ENCODE measurements at regions not wholly inside any gene's neighbourhood (a gene's known extent, or its start where the extent isn't known, plus 50 kb on each side); places are given as distances from the start of the nearest gene placed in this dataset.

- DNase-seq (ENCODE audit: low read depth in 1 of 2, low spot score in 1 of 2) (no peak), FAIRE-seq (no peak), ATAC-seq (no peak)
- TF ChIP-seq, protein P1, sequence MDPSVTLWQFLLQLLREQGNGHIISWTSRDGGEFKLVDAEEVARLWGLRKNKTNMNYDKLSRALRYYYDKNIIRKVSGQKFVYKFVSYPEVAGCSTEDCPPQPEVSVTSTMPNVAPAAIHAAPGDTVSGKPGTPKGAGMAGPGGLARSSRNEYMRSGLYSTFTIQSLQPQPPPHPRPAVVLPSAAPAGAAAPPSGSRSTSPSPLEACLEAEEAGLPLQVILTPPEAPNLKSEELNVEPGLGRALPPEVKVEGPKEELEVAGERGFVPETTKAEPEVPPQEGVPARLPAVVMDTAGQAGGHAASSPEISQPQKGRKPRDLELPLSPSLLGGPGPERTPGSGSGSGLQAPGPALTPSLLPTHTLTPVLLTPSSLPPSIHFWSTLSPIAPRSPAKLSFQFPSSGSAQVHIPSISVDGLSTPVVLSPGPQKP (IDR thresholded peaks at IDR 0.05; ENCODE audit: low read depth, low read length) = no peak
- TF ChIP-seq KDM1A (IDR thresholded peaks at IDR 0.05; ENCODE audit: low read depth) (no peak), KDM5A (IDR thresholded peaks at IDR 0.05) (no peak), RFX5 (IDR thresholded peaks at IDR 0.05) (no peak), MAFK (IDR thresholded peaks at IDR 0.05; ENCODE audit: partially characterized antibody) (no peak), FOSL2 (IDR thresholded peaks at IDR 0.05) (no peak), FOSL2 (CRISPR knock-in tag; IDR thresholded peaks at IDR 0.05) (no peak), HOXB5 (CRISPR knock-in tag; IDR thresholded peaks at IDR 0.05) (no peak), EHMT2 (IDR thresholded peaks at IDR 0.05; ENCODE audit: low read depth) (no peak), ZNF302 (CRISPR knock-in tag; IDR thresholded peaks at IDR 0.05) (no peak)
- Histone ChIP-seq H3K4me3 (no peak overlapping the region), H3K9me3 (no peaks in the 10 kb centered on the region), H3K4me2 (no peak overlapping the region), H3K27ac (no peak overlapping the region), H3K4me1 (no peaks in the 10 kb centered on the region)
- CTCF ChIA-PET = interaction anchor here (0.6 kb wide), 1 partner anchor 193 kb away, joined by 3 read pairs; no protein-coding TSS in a partner anchor
- WGBS (ENCODE audit: missing lambda C conversion rate) = 6% methylated on average over 1 of the region's 1 CpG
- POLR2A ChIA-PET = no interaction called here
Observed at GRCh38 chr18:47331641-47332040, 80.2 kb upstream of the SKOR2 start.

DNA sequence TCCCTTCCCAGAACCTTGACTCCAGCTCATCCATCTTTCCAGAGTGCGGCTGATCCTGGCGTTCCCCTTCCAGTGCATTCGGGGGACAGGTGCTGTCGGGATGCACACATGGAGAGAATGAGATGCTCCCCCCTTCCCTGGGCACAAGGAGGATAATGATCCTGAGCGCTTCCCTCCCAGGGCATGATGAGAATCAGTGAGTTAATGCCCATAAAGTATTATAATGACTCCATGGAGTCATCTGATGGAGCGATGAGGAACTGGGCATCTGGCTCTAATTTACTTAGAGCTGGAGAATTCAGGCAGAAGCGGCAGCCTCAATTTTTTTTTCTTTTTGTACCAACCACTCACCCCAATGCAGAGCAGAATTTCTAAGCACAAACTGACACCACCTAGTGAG is 79.6 kb upstream of the SKOR2 start:
- Histone ChIP-seq H3K27ac (no peak overlapping the region), H3K9me3 (no peaks in the 10 kb centered on the region), H3K4me1 (no peaks in the 10 kb centered on the region), H3K4me2 (no peak overlapping the region), H3K4me3 (no peak overlapping the region)
- DNase-seq (ENCODE audit: low read depth in 1 of 2, low spot score in 1 of 2) (no peak), ATAC-seq (no peak), FAIRE-seq (no peak)
- CTCF ChIA-PET = interaction anchor here (0.6 kb wide), 1 partner anchor 194 kb away, joined by 3 read pairs; no protein-coding TSS in a partner anchor
- POLR2A ChIA-PET = no interaction called here
- WGBS (ENCODE audit: missing lambda C conversion rate) = 42% methylated on average over 7 of the region's 7 CpGs
- TF ChIP-seq, protein P2, sequence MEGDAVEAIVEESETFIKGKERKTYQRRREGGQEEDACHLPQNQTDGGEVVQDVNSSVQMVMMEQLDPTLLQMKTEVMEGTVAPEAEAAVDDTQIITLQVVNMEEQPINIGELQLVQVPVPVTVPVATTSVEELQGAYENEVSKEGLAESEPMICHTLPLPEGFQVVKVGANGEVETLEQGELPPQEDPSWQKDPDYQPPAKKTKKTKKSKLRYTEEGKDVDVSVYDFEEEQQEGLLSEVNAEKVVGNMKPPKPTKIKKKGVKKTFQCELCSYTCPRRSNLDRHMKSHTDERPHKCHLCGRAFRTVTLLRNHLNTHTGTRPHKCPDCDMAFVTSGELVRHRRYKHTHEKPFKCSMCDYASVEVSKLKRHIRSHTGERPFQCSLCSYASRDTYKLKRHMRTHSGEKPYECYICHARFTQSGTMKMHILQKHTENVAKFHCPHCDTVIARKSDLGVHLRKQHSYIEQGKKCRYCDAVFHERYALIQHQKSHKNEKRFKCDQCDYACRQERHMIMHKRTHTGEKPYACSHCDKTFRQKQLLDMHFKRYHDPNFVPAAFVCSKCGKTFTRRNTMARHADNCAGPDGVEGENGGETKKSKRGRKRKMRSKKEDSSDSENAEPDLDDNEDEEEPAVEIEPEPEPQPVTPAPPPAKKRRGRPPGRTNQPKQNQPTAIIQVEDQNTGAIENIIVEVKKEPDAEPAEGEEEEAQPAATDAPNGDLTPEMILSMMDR (IDR thresholded peaks at IDR 0.05) = no peak
- TF ChIP-seq HMGXB4 (CRISPR knock-in tag; IDR thresholded peaks at IDR 0.05; ENCODE audit: borderline replicate concordance) = no peak
- no peak for TF ChIP-seq RFX5 (IDR thresholded peaks at IDR 0.05)
- no peak for TF ChIP-seq KDM1A (IDR thresholded peaks at IDR 0.05; ENCODE audit: low read depth)
- no peak for TF ChIP-seq ESRRA (IDR thresholded peaks at IDR 0.05; ENCODE audit: borderline replicate concordance, low read length)
- TF ChIP-seq, protein P3, sequence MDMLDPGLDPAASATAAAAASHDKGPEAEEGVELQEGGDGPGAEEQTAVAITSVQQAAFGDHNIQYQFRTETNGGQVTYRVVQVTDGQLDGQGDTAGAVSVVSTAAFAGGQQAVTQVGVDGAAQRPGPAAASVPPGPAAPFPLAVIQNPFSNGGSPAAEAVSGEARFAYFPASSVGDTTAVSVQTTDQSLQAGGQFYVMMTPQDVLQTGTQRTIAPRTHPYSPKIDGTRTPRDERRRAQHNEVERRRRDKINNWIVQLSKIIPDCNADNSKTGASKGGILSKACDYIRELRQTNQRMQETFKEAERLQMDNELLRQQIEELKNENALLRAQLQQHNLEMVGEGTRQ (IDR thresholded peaks at IDR 0.05) = no peak
- no peak for TF ChIP-seq ZC3H11A (IDR thresholded peaks at IDR 0.05)
- no peak for TF ChIP-seq TP53 (CRISPR knock-in tag; IDR thresholded peaks at IDR 0.05)
- no peak for TF ChIP-seq PHF8 (IDR thresholded peaks at IDR 0.05; ENCODE audit: borderline replicate concordance, low read depth)
- no peak for TF ChIP-seq CBX2 (IDR thresholded peaks at IDR 0.05; ENCODE audit: borderline replicate concordance, low read depth)
- TF ChIP-seq REST (IDR thresholded peaks at IDR 0.05) = no peak
- no peak for TF ChIP-seq ZNF302 (CRISPR knock-in tag; IDR thresholded peaks at IDR 0.05)
- TF ChIP-seq PBX3 (IDR thresholded peaks at IDR 0.05) = no peak
- no peak for TF ChIP-seq SREBF2 (IDR thresholded peaks at IDR 0.05)

All from A549 (cell line).